ENCODE measurements at regions not wholly inside any gene's neighbourhood (a gene's known extent, or its start where the extent isn't known, plus 50 kb on each side); places are given as distances from the start of the nearest gene placed in this dataset.

DNA sequence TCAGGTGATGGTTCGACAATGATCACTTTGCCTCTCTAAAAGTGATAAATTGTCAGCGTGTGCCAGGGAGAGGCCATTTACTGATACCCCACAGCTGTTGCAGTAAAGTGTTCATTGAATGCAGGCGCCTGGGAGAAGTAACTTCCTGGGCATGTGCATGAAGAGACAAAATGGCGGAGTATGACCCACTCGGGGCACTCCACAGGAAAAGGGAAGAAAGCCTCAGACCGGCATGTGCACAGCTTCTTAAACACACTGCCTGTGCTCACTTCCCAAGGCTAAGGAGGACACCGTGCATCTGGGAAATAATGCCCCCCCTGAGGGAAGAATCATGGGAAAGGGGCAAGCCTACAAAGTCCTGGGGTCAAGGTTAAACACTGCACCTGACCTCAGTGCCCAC is 329.5 kb downstream of the ICE1 start:
- FAIRE-seq, result no peak

More for the DNA sequence above, 329.5 kb downstream of the ICE1 start:
- Histone ChIP-seq H3K4me2 (ENCODE audit: insufficient read depth, low read length) (no peak overlapping the region), H4K20me1 (replicated peaks; ENCODE audit: control insufficient read depth, extremely low read depth, insufficient read depth, low read length) (no peaks in the 10 kb centered on the region), H2AFZ (ENCODE audit: low read depth, low read length) (no peak overlapping the region), H3K9me1 (replicated peaks; ENCODE audit: control insufficient read depth, extremely low read depth, insufficient read depth, low read length) (no peaks in the 10 kb centered on the region), H3K27me3 (ENCODE audit: control insufficient read depth in 2 of 2, insufficient read depth in 2 of 2, low read length in 2 of 2) (no peaks in the 10 kb centered on the region), H3K9me3 (replicated peaks; ENCODE audit: control insufficient read depth, insufficient read depth, low read length) (peaks cover 1% of the 10 kb centered on the region), H3K4me1 (ENCODE audit: control insufficient read depth, extremely low read depth, insufficient read depth, low read length) (no peaks in the 10 kb centered on the region), H3K36me3 (ENCODE audit: control insufficient read depth in 2 of 2, extremely low read depth in 1 of 2, insufficient read depth in 2 of 2, low read length in 2 of 2) (no peaks in the 10 kb centered on the region), H3K27ac (ENCODE audit: insufficient read depth, low read depth, low read length) (no peak overlapping the region), H3K9ac (replicated peaks; ENCODE audit: extremely low read depth, insufficient read depth, low read length) (no peak overlapping the region), H3K4me3 (replicated peaks in 1 of 3; ENCODE audit: insufficient read depth in 1 of 3, low read depth in 1 of 3, low read length in 3 of 3) (no peak overlapping the region), H3K79me2 (ENCODE audit: control insufficient read depth, insufficient read depth, low read length) (no peaks in the 10 kb centered on the region)
- TF ChIP-seq POLR2AphosphoS5 (IDR thresholded peaks at IDR 0.05; ENCODE audit: insufficient read depth, low read depth, low read length) (no peak), CTCF (IDR thresholded peaks at IDR 0.05; ENCODE audit: extremely low read depth in 1 of 2, insufficient read depth in 1 of 2, low read depth in 1 of 2, low read length in 2 of 2) (no peak), MYC (IDR thresholded peaks at IDR 0.05; ENCODE audit: low read depth, low read length) (no peak), FOS (IDR thresholded peaks at IDR 0.05; ENCODE audit: borderline replicate concordance, insufficient read depth, low read length) (no peak), JUN (IDR thresholded peaks at IDR 0.05; ENCODE audit: borderline replicate concordance, insufficient read depth, insufficient read length, low read depth) (no peak), EZH2 (IDR thresholded peaks at IDR 0.05; ENCODE audit: borderline replicate concordance, low read depth, low read length, severe bottlenecking) (no peak), GATA2 (IDR thresholded peaks at IDR 0.05; ENCODE audit: insufficient read depth, insufficient read length, low read depth, low read length) (no peak), MAX (IDR thresholded peaks at IDR 0.05; ENCODE audit: insufficient read depth, insufficient read length) (no peak), POLR2A (IDR thresholded peaks at IDR 0.05; ENCODE audit: low read depth, low read length) (no peak)
- ChIA-PET POLR2A (no interaction called here), CTCF (no interaction called here)
- DNase-seq (ENCODE audit: low read depth, low spot score), result no peak
- dilution Hi-C loops (cut with MboI; ENCODE audit: extremely low pct_ligation_motif_present, low sequenced_read_pairs) (no loop called here), intact Hi-C loops (cut with micrococcal nuclease) (no loop called here)
- no TSS peak for BruUV-seq (replicated peaks)
